AG08395 (cell line): ENCODE measurements at regions not wholly inside any gene's neighbourhood (a gene's known extent, or its start where the extent isn't known, plus 50 kb on each side); places are given as distances from the start of the nearest gene placed in this dataset.

Experiments used
- DNase-seq: peaks from one replicate; pipeline ENCODE4 v3.0.0; 2012; ENCODE audit warnings: mixed read lengths, low spot score

- no peak for DNase-seq
Observed at GRCh38 chr1:239826736-239827135, 264.9 kb upstream of the FMN2 start.

DNA sequence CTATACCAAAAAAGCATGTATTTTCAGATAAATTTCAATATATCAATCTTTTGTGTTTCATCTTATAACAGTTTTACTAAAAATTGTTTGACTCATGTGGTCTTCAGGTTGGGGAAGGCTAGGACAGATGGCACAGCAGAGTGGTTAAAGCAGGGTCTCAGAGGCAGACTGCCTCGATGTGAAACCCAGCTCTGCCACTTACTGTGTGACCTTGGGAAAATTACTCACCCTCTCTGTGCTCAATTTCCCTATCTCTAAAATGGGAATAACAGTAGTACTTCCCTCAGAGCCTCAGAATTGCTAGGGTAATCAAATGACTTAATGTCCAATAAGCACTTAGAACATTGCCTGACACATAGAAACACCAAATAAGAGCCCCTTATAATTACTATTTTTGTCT lies 262.1 kb upstream of the FMN2 start:
- no peak for DNase-seq

DNA sequence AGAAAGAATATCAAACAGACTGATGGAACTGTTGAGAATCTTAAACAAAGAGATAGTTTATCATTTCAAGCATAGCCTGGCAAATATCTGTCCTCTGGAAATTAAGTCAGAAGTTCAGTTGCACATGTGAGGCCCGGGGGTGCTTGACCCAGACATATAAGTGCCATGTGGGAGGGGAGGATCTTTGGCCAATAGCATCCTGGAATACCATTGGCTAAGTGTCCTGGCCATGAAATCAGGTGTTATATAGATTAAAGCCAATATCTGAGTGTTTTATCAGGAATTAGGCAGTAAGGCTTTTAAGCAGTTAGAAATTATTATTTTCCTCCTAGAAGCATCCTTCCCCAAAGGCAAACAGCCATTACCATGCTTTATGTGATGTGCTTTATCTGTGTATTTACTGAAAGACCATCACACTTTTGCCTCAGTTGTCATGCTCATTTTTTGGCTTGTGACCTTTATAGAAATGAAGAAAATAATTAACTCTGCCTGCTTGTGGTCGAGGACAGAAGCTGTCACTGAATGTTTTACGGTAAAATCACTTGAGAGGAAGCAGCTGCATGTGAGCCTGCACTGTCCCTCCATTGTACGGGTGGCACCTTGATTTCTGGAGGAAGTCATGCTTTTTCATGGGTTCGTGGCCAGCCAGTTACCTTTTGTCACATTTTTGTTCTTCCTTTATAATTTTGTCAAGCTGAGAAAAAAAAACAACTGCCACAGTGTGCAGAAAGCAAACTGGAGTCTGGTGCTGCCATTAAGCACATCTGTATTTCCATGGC lies 259.9 kb upstream of the FMN2 start:
- no peak for DNase-seq

DNA sequence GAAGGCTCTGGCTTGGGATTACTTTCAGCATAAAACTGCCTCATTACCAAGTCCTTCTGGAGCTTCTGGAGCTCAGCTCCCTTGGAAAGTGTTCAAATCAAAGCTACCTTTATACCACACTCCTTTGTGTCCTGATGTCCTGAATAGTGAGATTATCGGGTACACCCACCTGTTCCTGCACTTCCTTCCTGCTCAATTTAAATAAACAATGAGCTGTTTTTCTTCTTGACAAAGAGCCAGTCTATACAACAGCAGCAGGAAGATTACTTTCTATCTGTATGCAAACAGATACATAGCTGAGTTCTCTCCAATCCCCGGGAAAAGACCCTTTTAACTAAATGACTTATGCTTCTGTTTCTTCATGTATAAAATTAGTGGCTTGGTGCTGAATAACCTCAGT lies 258.0 kb upstream of the FMN2 start:
- DNase-seq: no peak

- no peak for DNase-seq
Observed at GRCh38 chr1:239835946-239836440, 255.7 kb upstream of the FMN2 start.

DNA sequence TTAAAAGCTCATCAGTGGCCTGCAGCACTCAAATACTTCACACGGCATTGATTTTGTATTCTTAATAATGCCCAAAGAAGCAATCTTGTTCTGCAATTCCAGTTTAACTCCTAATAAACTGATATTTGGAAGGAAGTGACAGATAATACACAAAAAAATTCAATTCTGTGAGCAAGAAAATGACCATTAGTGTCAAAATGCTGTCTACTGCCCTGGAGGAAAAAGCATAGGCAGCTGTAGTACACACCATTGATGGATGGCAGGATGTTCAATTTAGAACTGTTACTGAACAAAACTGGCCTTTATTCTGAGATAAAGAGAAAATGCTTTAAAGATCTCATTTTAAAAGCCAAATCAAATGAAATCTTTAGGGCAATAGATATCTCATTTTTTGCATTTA lies 251.3 kb upstream of the FMN2 start:
- no peak for DNase-seq

- DNase-seq: no peak
Observed at GRCh38 chr1:239840790-239841189, 250.9 kb upstream of the FMN2 start.

DNA sequence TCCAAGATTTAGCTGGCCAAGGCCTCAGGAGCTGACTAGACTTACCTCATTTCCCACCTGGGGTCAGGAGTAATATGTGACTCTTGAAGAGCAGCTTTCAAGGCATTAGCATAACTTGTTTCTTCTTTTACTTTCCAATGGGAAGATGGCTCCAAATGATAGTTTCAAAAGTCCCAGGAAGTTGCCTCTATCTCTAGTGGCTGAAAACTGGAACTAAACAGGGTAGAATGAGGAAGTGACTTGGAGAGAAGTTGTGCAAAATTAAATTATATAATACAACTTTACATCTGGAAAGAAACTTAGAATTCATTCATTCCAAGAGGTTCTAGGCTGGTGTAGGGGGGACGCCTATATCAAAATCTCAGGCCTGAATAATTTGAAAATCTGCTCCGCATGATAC lies 250.1 kb upstream of the FMN2 start:
- no peak for DNase-seq

GRCh38 chr1:239843541-239843940 lies 248.1 kb upstream of the FMN2 start:
- DNase-seq: no peak

DNA sequence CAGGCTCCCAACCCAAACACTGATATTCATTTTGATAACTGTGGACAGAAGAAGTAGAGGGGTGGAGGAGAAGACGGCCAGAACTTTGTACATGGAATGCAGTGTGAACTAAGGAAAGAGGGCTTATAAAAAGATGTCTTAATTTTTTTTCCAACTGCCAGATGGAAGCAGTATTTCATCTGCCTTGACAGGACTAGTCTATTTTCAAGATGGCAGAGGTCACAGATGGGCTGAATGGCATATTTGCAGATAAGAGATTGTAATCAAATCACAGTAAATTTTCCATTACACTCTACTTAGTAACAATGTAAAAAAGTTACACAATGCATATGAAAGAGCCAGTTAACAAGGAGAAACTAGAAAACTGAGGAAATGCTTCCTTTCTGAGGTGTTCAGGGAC lies 246.8 kb upstream of the FMN2 start:
- DNase-seq: no peak

DNA sequence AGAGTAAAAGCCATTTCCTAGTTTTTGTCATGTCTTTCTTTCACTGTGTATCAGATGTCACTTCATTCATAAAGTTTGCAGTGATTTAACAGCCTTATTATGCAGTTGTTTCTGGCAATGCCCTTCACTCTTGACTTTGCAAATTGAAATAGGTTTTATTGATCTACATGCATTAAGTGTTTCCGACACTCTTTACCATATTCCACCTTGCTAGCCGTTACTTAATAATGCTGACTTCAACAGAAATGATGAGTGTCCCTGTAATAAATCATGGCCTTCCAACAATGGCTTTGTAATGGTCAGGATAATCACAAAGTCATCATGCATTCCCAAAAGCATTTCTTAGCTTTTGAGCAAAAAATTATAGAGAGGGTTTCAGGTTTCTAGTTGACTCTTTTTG lies 236.8 kb upstream of the FMN2 start:
- no peak for DNase-seq

GRCh38 chr1:239856067-239856466 lies 235.6 kb upstream of the FMN2 start:
- no peak for DNase-seq

- DNase-seq: no peak
Observed at GRCh38 chr1:239856924-239857323, 234.8 kb upstream of the FMN2 start.

DNA sequence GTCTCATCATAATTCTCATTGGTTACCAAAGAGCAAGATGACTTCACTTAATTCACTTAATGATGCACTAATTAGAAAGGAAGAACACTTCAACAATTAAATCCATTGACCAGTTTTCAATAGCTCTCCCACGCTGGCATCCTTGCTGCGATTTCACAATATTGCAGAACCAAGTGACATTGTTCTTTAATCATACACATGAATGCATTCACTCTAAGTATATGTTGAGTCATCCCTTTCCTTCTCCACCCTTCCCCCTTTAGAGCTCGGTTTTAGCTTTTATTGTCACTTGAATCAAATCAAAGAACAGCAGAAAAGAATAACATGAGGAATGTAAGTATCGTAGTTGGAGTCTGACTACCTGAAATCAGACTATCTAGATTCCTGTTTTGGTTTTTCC lies 233.6 kb upstream of the FMN2 start:
- no peak for DNase-seq

DNA sequence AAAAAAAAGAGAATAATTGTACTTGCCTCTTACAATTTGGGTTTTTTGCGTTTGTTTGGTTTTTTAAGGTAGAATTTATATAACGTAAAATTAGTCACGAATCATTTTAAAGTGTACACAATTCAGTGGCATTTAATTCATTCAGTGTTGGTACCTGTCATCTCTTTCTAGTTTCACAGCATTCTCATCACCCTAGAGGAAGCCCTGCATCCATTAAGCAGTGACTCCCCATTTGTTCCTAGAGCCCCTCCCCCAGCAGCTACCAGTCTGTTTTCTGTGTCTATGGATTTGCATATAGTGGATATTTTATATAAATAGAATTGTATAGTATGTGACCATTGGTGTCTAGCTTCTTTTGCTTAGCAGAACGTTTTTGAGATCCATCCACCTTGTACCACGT lies 233.2 kb upstream of the FMN2 start:
- DNase-seq: no peak

- no peak for DNase-seq
Observed at GRCh38 chr1:239861985-239862384, 229.7 kb upstream of the FMN2 start.

DNA sequence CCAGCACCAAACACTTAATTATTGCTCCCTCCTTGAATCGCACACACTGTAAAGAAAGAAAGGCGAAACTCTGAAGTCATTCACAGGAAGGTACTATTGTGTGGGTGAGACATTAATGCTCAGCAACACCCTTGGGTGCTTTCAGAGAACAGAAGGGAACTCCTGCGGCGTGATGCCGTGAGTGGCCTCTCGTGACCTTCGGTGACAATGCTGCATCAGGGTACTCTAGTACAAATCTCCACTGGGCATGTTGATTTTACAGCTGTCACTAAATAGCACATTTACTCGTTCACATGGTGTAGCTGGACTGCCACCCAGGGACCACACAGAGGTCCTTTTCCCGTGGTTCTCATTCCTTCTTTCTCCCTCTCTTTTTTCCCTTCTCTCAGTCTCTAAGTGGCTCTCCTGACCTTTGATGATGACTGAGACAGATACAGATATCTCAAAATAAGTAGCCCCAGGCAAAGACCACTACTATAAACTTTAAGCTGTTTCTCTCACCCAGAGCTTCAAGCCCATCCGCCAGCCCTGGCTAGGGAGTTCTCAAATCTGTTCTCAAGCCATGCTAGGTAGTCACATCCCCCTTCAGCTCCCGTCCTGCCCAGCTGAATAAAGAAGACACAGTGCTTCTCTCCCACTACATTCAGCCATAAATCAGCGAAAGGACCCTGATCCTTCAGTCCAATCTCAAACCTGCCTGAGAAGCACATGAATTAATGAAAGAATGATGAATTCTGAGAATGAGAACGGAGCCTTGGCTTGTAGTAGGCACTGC lies 223.4 kb upstream of the FMN2 start:
- no peak for DNase-seq

- DNase-seq: no peak
Observed at GRCh38 chr1:239870194-239870593, 221.5 kb upstream of the FMN2 start.

DNA sequence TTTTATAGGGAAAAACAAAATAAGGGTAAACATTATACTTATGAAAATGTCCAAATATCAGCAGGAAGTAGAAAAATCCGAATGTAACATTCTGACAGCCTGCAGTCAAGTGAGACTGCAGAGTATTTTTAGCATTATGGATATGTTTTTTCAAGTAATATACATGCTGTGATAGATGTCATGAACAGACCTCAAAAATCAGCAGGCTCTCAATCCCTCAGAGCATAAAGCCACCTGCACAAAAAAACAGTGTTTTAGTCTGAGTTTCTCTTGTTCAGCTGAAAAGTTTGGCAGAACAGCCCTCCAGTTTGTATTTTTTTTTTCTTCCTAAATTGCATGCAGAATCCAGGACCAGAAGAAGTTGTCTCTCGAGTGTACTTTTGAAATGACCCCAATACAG lies 219.1 kb upstream of the FMN2 start:
- no peak for DNase-seq

DNA sequence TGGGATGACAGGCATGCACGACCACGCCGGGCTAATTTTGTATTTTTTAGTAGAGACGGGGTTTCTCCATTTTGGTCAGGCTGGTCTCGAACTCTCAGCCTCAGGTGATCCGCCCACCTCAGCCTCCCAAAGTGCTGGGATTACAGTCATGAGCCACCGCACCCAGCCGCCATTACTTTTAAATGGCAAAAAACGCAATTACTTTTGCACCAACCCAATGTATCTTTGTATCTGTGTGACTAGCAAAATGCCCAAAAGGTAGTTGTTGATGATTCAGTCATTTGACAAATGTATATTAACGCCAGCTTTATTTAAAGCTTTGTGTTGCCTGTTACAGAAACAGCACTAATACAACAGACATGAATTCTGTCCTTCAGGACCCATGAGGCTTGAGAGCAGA lies 216.9 kb upstream of the FMN2 start:
- DNase-seq: no peak

- no peak for DNase-seq
Observed at GRCh38 chr1:239879321-239880170, 212.1 kb upstream of the FMN2 start.

- no peak for DNase-seq
Observed at GRCh38 chr1:239882967-239883366, 208.7 kb upstream of the FMN2 start.

DNA sequence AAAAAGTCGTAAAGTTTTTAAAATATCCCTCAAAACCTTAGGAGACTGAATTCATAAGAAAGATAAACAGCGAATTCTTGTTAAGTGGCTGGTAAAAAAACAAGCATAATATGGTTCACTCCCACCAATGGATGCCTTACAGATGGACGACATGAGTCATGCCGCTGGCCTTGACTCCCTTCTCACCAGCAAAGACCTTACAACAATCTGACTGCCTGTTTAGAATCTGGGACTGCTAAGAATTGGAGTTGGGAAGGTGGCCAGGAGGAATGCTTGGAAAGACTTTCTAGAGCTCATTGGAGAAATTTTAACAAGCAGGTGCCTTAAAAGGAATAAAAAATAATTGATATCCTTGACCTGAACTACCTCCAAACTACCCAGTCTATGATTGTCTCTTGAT lies 206.9 kb upstream of the FMN2 start:
- DNase-seq: no peak
